GM12892 (cell line): ENCODE measurements at regions not wholly inside any gene's neighbourhood (a gene's known extent, or its start where the extent isn't known, plus 50 kb on each side); places are given as distances from the start of the nearest gene placed in this dataset.
"Not testable (repeated sequence)": the region's sequence is repeated elsewhere in the genome, so short reads cannot be mapped to it uniquely, and the experiment has no call there.

ENCODE experiments used
- DNase-seq: peaks from one replicate; pipeline ENCODE4 v3.0.0; 2011; ENCODE audit not compliant: insufficient read length
- FAIRE-seq: peaks from 2 replicates; lab custom pipeline; 2011; peaks lifted over from hg19 to GRCh38; lab: Jason Lieb, UNC
- POLR2A ChIP-seq: IDR thresholded peaks from 2 replicates; pipeline ENCODE4 v1.6.1; 2011; ENCODE audit warnings: low read depth, low read length, control low read depth
- POLR2AphosphoS5 ChIP-seq: IDR thresholded peaks from 2 replicates; pipeline ENCODE4 v1.6.1; 2011; ENCODE audit warnings: low read depth, low read length, control low read depth
- TAF1 ChIP-seq: IDR thresholded peaks from 2 replicates; pipeline ENCODE4 v1.6.1; 2011; ENCODE audit warnings: low read depth, mild to moderate bottlenecking, control low read depth, low read length, borderline replicate concordance

DNA sequence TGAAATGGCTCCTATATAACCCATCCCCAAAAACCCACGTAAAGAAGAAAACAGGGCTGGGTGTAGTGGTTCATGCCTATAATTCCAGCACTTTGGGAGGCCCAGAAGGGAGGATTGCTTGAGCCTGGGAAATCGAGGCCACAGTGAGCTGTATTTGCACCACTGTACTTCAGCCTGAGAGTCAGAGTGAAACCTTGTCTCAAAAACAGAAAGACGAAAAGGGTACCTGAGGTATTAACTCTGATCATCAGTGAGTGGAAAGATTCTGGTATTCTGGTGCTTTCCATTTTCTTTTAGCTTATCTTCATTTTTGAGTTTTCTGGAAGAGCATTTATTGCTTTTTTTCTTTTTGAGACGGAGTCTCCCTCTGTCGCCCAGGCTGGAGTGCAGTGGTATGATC lies 110.6 kb upstream of the PRKX start:
- DNase-seq, FAIRE-seq: not testable (repeated sequence)

- FAIRE-seq, result no peak
- no peak for DNase-seq
Measured at GRCh38 chrX:3820167-3820566, 106.7 kb upstream of the PRKX start.

DNA sequence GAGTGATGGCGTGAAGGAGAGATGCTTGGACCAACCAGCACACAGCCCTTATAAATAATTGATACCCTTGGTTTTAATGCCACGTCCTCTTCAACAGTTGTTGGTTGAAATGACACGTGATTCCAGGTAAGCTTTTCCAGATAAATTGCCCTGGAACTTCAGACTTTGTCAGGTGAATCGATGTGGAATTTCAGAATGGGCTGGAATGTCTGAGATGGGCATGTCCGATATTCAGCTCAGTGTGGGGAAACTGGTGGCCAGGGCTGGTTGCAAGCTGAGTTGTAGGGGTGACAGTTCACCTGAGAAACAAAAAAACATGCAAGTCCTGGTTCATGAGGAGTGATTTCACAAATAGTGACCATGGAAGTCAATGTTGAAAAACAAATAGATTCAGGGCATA lies 104.0 kb upstream of the PRKX start:
- DNase-seq, FAIRE-seq: not testable (repeated sequence)

More at GRCh38 chrX:3820167-3820566, 106.7 kb upstream of the PRKX start:
- TF ChIP-seq POLR2AphosphoS5 (no peak), TAF1 (no peak), POLR2A (no peak)

DNA sequence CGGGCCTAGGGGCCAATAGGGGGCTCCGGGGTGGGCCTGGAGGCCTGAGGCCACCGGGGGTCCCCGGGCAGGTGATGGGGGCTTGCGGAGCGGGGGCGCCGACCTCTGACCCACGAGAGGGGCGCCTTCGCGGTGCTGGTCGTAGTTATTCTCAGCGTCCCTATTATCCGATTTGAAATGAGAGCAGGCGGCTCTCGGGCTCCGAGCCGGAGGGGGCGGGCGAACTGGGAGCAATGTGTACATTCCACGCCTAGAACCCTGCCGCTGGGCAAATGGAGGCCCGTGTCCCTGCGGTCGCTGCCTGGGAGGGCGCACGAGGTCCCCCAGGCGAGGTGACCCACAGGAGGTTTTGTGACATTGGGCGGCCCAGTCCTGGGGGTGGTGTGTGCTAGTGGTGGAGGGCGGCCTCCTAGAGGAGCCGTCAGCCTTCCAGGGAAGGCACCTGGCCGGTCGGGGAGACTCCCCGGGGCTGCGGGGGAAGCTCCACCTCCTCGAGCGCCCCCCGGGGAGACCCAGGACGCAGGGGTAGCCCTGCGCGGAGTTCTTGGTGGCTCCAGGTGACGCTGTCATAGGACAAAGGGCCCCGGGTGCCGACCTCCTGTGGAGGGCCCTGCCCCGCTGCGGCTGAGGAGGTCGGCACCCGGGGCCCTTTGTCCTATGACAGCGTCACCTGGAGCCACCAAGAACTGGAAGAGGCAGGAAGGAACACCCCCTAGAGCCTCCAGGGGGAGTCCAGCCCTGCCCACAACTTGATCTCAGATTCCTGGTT lies 102.6 kb upstream of the PRKX start:
- peak; percentile 67 for FAIRE-seq
- no peak for TF ChIP-seq TAF1
- peak; percentile 71; the same call in 1 of the 2 replicates for TF ChIP-seq POLR2A
- TF ChIP-seq POLR2AphosphoS5, result peak; percentile 75; the same call in 1 of the 2 replicates
- DNase-seq, result no peak

GRCh38 chrX:3811331-3812311 lies 98.2 kb upstream of the PRKX start:
- peak; percentile 92 for FAIRE-seq
- no peak for DNase-seq
- TF ChIP-seq POLR2AphosphoS5, result no peak

DNA sequence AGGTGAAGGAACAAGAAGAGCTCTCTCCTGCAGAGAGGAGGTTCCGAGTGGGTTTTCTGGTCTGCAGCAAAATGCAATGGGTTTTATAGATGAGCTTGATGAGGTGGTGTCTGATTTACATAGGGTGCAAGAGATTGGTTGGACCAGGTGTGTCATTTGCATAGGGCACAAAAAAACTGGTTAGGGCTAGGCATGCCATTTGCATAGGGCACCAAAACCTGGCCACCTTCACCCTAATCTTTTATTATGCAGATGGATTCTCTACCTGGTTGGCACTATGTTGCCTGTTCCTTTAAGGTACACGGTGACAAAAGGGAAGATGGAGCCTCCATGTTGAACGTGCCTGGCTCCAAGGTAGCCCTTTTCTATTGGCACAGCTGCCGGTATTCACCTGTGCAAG lies 94.5 kb upstream of the PRKX start:
- TF ChIP-seq TAF1 (no peak), POLR2A (no peak), POLR2AphosphoS5 (no peak)
- DNase-seq (no peak), FAIRE-seq (no peak)

DNA sequence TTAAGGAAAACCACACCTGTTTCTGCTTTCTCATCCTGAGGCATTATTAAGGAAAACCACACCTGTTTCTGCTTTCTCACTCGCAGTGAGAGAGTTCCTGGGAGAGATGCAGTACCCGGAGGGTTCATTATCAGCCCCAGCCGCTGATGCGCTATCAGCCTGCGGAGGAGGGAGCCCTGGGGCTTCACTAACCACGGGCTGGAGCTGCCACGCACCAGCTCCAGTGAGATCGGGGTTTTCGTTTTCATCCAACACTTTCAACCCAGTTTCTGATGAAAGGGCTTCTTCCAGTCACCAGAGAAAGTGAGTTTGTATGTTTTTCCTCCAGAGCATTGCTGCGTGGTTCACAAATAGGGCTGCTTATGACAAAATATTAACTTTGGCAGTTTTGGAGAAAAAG lies 93.2 kb upstream of the PRKX start:
- FAIRE-seq (no peak), DNase-seq (no peak)
- TF ChIP-seq POLR2A, result no peak
- no peak for TF ChIP-seq TAF1
- no peak for TF ChIP-seq POLR2AphosphoS5

- TF ChIP-seq POLR2AphosphoS5 (no peak), TAF1 (no peak), POLR2A (no peak)
- FAIRE-seq, result no peak
- no peak for DNase-seq
Measured at GRCh38 chrX:3803713-3804112, 90.3 kb upstream of the PRKX start.

GRCh38 chrX:3803305-3803704 lies 89.9 kb upstream of the PRKX start:
- DNase-seq (no peak), FAIRE-seq (no peak)
- TF ChIP-seq POLR2AphosphoS5 (no peak), POLR2A (no peak), TAF1 (no peak)

GRCh38 chrX:3795411-3795810 lies 82.0 kb upstream of the PRKX start:
- FAIRE-seq, DNase-seq: not testable (repeated sequence)

DNA sequence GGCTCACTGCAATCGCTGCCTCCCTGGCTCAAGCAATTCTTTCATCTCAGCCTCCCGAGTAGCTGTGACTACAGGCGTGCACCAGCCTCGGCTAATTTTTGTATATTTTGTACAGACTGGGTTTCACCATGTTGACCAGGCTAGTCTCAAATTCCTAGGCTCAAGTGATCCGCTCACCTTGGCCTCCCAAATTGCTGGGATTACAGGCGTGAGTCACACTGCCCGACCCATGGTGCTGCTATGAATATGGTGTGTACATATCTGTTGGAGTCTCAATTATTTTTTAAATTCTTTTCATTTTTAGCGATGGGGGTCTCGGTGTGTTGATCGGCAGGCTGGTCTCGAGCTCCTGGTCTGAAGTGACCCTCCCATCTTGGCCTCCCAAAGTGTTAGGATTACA lies 78.0 kb upstream of the PRKX start:
- TF ChIP-seq POLR2AphosphoS5, result no peak
- TF ChIP-seq TAF1, result no peak
- TF ChIP-seq POLR2A, result no peak
- DNase-seq, result no peak
- no peak for FAIRE-seq

- TF ChIP-seq POLR2A, result no peak
- no peak for TF ChIP-seq TAF1
- no peak for TF ChIP-seq POLR2AphosphoS5
- DNase-seq (no peak), FAIRE-seq (no peak)
Measured at GRCh38 chrX:3788494-3789233, 75.2 kb upstream of the PRKX start.
